Neuron (in vitro differentiated cells): ENCODE measurements at regions not wholly inside any gene's neighbourhood (a gene's known extent, or its start where the extent isn't known, plus 50 kb on each side); places are given as distances from the start of the nearest gene placed in this dataset.

Experiments used
- H2AFZ ChIP-seq: one replicate; pipeline ENCODE4 v1.6.1; 2013; ENCODE audit warnings: low read depth, mild to moderate bottlenecking, inconsistent platforms, low read length, moderate library complexity
- H3K27me3 ChIP-seq: one replicate; pipeline ENCODE4 v1.6.1; 2013; ENCODE audit warnings: low read length; ENCODE audit not compliant: insufficient read depth
- H3K36me3 ChIP-seq: one replicate; pipeline ENCODE4 v1.6.1; 2013; ENCODE audit warnings: low read length; ENCODE audit not compliant: insufficient read depth
- H3K4me1 ChIP-seq: one replicate; pipeline ENCODE4 v1.6.1; 2013; ENCODE audit warnings: low read length; ENCODE audit not compliant: insufficient read depth
- H3K4me3 ChIP-seq: 2 replicates; pipeline ENCODE4 v1.5.1; 2013; ENCODE audit warnings: mild to moderate bottlenecking, low read length, moderate library complexity
- H3K9me3 ChIP-seq: one replicate; pipeline ENCODE4 v1.6.1; 2013; ENCODE audit warnings: low read length

DNA sequence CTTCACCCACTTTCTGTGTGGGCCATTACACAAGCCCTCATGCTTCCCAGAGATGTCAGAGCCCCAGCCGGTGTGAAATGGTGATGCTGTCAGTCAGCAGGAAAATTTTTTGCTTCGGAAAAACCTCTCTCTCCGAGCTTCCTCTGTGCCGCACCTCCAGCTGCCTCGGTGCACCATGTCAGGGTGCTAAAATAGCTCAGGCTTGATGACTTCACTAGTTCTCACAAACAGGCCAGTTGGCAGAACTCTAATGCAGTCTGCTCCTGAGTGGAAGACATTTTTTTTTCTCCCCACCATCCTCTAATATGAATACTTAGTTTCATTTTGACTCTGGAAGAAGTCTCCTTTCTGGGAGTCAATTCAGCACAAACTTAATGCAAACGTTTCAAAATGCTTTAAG, 71.3 kb downstream of the KLF12 start:
- H3K36me3 ChIP-seq, result no peaks in the 10 kb centered on the region
- H3K4me3 ChIP-seq, result no peak overlapping the region
- no peaks in the 10 kb centered on the region for H3K27me3 ChIP-seq
- no peaks in the 10 kb centered on the region for H3K9me3 ChIP-seq
- H3K4me1 ChIP-seq, result peaks cover 12% of the 10 kb centered on the region
- no peak overlapping the region for H2AFZ ChIP-seq

DNA sequence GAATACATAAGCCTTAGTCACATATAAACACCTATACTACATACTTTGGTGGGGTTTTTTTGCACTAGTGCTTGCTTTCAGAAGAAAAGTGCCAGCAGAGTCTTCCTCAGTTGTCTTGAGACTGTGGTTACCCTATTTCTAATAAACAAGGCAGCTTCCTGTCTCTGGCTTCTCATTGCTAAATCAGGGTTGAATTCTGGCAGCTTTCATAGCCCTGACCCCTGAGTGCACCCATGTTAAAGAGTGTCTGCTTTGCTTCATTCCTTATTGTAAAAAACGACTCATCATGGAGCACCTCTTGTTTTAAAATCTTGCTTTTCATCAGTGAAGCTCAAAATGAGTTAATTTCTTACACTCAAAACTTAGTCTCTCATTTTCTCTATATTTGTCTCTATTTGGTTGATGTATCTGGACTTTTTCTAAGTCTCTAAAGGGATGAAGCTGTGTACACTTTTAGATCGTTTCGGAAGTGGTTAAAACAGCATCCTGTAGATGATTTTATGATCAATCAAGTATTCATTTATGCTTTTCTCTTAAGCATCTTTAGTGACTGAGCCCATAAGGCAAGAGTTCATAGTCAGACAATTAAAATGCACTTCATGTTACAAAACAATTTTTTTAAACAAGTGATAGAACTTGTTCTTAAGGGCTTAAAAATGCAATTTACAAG, 72.1 kb downstream of the KLF12 start:
- H3K4me3 ChIP-seq, result no peak overlapping the region
- H3K4me1 ChIP-seq, result peaks cover 12% of the 10 kb centered on the region
- no peaks in the 10 kb centered on the region for H3K27me3 ChIP-seq
- no peaks in the 10 kb centered on the region for H3K9me3 ChIP-seq
- no peak overlapping the region for H2AFZ ChIP-seq
- no peaks in the 10 kb centered on the region for H3K36me3 ChIP-seq

DNA sequence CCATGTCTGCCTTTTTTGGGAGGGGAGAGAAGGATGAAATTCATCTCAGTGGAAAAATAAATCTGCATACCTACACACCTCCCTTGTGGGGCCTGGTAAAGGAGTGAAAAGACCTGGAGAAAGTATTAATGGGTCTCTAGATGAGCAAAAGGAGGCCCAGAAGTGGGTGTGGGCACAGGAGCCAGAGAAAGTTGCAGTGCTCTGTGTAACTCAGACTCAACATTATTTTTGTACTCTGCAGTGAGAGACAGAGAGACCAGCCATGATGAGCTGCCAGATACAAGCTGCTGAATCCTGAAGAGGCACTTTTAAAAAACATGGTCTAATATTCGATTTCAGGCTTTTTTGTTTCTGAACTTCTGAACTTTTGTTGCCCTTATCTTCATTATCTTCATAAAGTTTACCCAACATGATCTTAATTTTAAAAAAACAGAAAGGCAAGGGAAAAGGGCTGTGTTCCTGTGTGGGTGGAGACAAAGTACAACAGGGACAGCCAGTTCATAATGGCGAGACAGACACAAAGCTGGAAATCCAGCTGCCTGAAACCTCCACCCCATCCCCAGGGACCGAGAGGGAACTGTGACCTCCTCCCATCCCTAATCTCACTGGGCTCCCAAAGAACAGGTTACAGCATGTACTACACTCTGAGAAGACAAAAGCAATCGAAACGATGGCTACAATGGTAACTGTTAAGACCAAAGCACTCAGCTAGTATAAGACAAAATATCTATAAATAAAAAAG, 77.2 kb downstream of the KLF12 start:
- H3K4me1 ChIP-seq, result peaks cover 5% of the 10 kb centered on the region
- no peak overlapping the region for H2AFZ ChIP-seq
- H3K36me3 ChIP-seq, result no peaks in the 10 kb centered on the region
- H3K9me3 ChIP-seq, result no peaks in the 10 kb centered on the region
- H3K27me3 ChIP-seq, result no peaks in the 10 kb centered on the region
- no peak overlapping the region for H3K4me3 ChIP-seq

DNA sequence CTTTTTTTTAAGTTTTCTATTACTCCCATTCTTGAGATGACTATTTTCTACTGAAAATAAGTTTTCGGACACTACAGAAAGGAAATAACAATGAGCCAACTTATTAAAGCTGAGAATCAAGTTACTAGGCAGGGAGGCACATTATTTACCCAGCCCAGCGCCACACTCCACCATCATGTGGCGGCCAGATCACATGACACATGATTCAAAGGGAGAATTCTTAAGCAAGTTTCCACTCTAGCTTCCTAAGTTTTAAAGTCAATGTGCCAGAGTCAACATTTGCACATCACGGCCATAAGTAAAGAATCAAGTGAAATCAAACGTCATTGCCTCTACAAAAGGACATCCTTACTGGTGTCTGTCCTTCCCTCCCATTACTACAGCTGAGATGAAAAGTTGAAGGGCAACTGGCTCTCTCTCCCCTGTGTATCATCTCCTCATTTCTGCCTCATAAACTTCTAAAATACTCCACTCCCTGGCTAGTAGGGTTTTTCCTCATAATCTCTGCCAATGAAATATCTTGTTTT, 81.7 kb downstream of the KLF12 start:
- Histone ChIP-seq H2AFZ (no peak overlapping the region), H3K36me3 (no peaks in the 10 kb centered on the region), H3K4me1 (peaks cover 19% of the 10 kb centered on the region), H3K27me3 (no peaks in the 10 kb centered on the region), H3K4me3 (no peak overlapping the region), H3K9me3 (no peaks in the 10 kb centered on the region)

DNA sequence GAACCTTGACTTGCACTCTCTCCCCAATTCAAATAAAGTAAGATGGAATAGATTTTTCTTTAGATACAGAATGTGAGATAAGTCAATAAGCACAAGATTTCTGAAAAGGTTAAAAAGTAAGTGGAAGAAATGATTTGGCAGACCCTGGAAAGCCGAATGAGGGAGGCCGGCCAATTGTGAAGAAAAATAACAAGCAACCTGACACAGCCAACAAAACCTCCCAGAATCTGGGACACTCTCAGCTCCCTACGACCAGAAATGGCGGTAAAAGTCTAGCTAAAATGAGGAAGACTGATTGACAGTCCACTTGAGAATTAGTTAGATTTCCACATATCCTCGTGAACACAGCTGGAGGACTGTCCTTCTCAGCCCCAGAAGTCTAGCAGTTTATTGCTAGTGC, 85.4 kb downstream of the KLF12 start:
- no peak overlapping the region for H3K4me3 ChIP-seq
- no peaks in the 10 kb centered on the region for H3K36me3 ChIP-seq
- H3K27me3 ChIP-seq, result no peaks in the 10 kb centered on the region
- peaks cover 19% of the 10 kb centered on the region for H3K4me1 ChIP-seq
- H3K9me3 ChIP-seq, result peaks cover 3% of the 10 kb centered on the region
- no peak overlapping the region for H2AFZ ChIP-seq

DNA sequence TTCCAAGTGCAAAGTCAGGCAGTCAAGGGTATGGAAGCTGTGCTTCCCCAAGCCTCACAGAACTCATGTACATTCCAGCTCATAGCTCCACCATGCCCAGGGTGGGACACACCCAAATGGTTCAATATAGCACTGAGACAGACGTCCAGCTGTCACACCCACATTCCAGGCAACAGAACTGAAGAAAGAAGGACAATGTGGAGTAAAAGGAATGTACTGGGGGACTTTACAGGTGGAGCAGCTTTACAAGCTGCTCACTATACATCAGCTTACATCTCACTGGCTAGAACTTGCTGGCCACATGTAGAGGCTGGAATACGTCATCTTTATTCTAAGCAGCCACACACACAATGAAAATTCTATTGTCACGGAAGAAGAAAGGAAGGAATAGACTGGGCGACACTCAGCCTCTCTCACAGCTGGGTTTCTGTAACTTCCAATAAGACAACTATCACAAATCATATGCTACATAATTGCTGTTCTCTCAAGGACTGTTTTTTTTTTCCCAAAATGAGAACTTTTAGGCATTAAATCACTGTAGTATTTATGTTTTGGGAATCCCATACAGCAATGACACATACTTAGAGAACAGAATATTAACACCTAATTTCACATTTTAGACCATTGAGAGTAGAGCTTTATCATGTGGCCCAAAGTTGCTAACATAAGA, 86.1 kb downstream of the KLF12 start:
- Histone ChIP-seq H3K4me3 (no peak overlapping the region), H2AFZ (no peak overlapping the region), H3K9me3 (peaks cover 3% of the 10 kb centered on the region), H3K4me1 (peaks cover 19% of the 10 kb centered on the region), H3K36me3 (no peaks in the 10 kb centered on the region), H3K27me3 (no peaks in the 10 kb centered on the region)

DNA sequence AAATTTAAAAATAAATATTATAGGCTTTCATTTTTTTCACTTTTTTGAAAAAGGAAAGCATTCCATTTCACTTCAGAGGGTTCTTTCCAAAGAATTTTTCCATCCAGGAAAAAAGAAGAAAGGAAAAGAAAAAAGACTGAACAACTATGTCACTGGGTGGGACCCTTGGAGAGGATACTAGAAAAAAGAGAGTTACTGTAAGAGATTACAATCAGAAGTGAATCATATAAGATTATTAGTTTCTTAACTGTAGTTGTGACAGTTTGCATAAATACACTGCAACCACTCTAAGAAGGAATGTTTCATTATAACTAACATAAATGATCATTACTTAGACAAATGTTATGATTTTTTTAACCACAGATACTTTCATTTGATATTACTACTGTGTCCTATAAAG, 87.8 kb downstream of the KLF12 start:
- peaks cover 19% of the 10 kb centered on the region for H3K4me1 ChIP-seq
- H3K4me3 ChIP-seq, result no peak overlapping the region
- no peaks in the 10 kb centered on the region for H3K27me3 ChIP-seq
- no peak overlapping the region for H2AFZ ChIP-seq
- H3K9me3 ChIP-seq, result peaks cover 3% of the 10 kb centered on the region
- H3K36me3 ChIP-seq, result no peaks in the 10 kb centered on the region

DNA sequence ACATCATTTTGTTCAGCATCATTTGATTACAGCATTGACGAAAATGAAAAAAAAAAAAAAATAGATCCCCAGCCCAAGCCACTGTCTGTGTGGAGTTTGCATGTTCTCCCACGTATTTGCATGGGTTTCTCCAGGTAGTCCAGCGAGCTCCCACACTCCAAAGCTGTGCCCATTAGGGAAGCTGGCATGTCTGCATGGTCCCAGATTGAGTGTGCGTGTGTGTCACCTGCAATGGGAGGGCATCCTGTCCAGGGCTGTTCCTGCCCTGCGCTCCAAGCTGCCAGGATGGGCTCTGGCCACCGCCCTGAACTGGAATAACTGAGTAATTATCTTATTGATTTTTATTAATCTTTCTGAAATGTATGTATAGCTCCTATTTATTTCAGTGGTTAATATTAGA, 88.6 kb downstream of the KLF12 start:
- Histone ChIP-seq H3K36me3 (no peaks in the 10 kb centered on the region), H3K4me3 (no peak overlapping the region), H3K9me3 (peaks cover 3% of the 10 kb centered on the region), H2AFZ (no peak overlapping the region), H3K4me1 (peaks cover 24% of the 10 kb centered on the region), H3K27me3 (no peaks in the 10 kb centered on the region)

DNA sequence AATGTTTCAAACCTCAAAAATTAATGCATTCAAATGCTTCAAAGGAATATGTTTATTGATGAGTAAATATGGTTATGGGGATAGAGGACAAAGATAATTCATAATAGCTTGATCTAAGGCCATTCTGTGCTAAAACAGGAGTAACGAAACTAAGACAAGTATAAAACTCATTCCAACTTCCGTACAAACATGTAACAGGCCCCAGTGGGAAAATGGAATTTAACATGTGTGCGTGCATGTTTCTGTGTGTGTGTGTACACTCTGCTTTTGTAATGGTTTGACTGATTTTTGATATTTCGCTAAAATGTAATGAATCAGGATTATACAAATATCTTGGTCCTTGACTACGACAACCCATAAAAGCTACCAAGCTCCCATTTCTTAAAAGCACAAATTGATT, 91.0 kb downstream of the KLF12 start:
- H3K4me1 ChIP-seq, result peaks cover 18% of the 10 kb centered on the region
- H2AFZ ChIP-seq, result no peak overlapping the region
- H3K9me3 ChIP-seq, result peaks cover 3% of the 10 kb centered on the region
- no peaks in the 10 kb centered on the region for H3K36me3 ChIP-seq
- no peaks in the 10 kb centered on the region for H3K27me3 ChIP-seq
- no peak overlapping the region for H3K4me3 ChIP-seq

DNA sequence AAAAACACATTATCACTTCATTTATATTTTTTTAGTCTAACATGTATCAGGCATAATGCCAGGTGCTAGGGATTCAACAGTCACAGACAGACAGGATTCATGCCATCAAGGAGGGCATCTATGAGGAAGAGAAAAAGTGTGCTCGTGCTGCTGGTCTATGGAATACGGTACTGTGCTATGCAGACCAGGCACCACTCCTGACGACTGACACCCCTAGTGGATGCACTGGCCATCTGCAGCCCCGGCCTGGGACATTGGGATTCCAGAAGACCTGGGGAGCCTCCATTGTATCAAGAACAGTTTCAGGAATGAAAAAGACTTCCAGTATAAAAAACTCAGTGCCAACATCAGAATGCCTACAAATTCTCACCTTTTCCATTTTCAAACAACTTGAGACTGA, 94.0 kb downstream of the KLF12 start:
- no peaks in the 10 kb centered on the region for H3K27me3 ChIP-seq
- H2AFZ ChIP-seq, result no peak overlapping the region
- H3K9me3 ChIP-seq, result peaks cover 2% of the 10 kb centered on the region
- peaks cover 11% of the 10 kb centered on the region for H3K4me1 ChIP-seq
- no peaks in the 10 kb centered on the region for H3K36me3 ChIP-seq
- H3K4me3 ChIP-seq, result no peak overlapping the region

DNA sequence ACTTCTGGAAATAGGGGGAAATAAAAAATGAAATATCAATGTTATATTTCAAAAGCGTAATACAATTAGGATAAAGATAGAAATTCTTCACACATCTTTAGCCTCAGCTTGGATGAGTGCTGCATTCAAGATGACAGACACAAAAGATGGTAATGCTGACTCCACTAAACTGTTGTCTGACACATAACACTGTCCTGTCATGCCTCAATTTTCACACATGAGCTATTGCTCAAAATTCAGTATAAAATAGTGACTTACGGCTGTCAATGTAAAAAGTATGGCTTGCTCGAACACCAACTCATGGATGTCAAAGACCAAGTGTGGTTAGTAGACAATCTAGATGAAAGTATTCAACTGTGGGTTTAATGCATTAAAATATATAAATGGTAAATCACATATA, 94.5 kb downstream of the KLF12 start:
- Histone ChIP-seq H3K27me3 (no peaks in the 10 kb centered on the region), H3K36me3 (no peaks in the 10 kb centered on the region), H2AFZ (no peak overlapping the region), H3K9me3 (no peaks in the 10 kb centered on the region), H3K4me3 (no peak overlapping the region), H3K4me1 (peaks cover 11% of the 10 kb centered on the region)

DNA sequence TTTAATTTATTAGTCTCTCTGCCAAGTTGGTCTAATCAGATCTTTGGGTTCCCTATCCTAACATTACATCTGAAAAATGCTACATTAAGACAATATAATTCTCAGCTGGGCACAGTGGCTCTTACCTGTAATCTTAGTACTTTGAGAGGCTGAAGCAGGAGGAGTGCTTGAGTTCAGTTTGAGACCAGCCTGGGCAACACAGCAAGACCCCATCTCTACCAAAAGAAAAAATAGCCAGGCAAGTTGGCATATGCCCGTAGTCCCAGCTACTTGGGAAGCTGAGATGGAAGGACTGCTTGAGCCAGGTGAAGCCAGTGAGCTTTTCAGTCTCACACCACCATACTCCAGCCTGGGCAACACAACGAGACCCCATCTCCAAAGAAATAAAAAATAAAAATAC, 95.0 kb downstream of the KLF12 start:
- H3K36me3 ChIP-seq, result no peaks in the 10 kb centered on the region
- no peak overlapping the region for H2AFZ ChIP-seq
- no peak overlapping the region for H3K4me3 ChIP-seq
- peaks cover 11% of the 10 kb centered on the region for H3K4me1 ChIP-seq
- no peaks in the 10 kb centered on the region for H3K9me3 ChIP-seq
- H3K27me3 ChIP-seq, result no peaks in the 10 kb centered on the region

DNA sequence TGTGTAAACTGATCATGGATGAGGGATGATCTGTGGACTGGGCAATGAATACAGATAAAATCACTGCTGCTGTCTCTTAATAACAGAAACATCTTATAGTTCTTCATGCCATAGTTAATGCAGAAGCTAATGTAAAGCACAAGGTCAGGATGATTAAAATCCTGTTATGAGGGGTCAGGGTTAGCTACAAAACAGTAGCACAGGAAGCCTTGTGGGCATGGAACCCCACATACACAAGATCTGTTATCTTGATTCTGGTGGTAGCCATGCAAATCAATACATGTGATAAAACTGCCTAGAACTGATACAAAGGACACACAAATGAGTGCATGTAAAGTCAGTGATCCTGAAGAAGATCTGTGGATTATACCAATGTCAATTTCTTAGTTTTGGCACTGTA, 96.4 kb downstream of the KLF12 start:
- Histone ChIP-seq H3K27me3 (no peaks in the 10 kb centered on the region), H3K36me3 (no peaks in the 10 kb centered on the region), H3K4me1 (peaks cover 11% of the 10 kb centered on the region)

More for the DNA sequence above, 96.4 kb downstream of the KLF12 start:
- Histone ChIP-seq H3K4me3 (no peak overlapping the region), H2AFZ (no peak overlapping the region), H3K9me3 (no peaks in the 10 kb centered on the region)
